Progenitor cell of endocrine pancreas (in vitro differentiated cells): ENCODE measurements at regions not wholly inside any gene's neighbourhood (a gene's known extent, or its start where the extent isn't known, plus 50 kb on each side); places are given as distances from the start of the nearest gene placed in this dataset.

Experiments used
- DNase-seq: peaks from one replicate; pipeline ENCODE4 v3.0.0; 2021; ENCODE audit warnings: low spot score; ENCODE audit not compliant: unreplicated experiment
- H3K27ac Mint-ChIP-seq: 2 replicates; pipeline ENCODE4 v1.8.0; 2021; ENCODE audit warnings: mild to moderate bottlenecking, moderate library complexity, mixed read lengths
- H3K27me3 Mint-ChIP-seq: 2 replicates; pipeline ENCODE4 v1.8.0; 2021; ENCODE audit warnings: mixed read lengths
- H3K36me3 Mint-ChIP-seq: 2 replicates; pipeline ENCODE4 v1.8.0; 2022; ENCODE audit warnings: mixed read lengths; ENCODE audit not compliant: insufficient read depth
- H3K4me1 Mint-ChIP-seq: 2 replicates; pipeline ENCODE4 v1.8.0; 2021; ENCODE audit warnings: low read depth, mixed read lengths
- H3K4me3 Mint-ChIP-seq: 2 replicates; pipeline ENCODE4 v1.8.0; 2021; ENCODE audit warnings: low read depth, mild to moderate bottlenecking, moderate library complexity, mixed read lengths
- H3K9me3 Mint-ChIP-seq: 2 replicates; pipeline ENCODE4 v1.8.0; 2021; ENCODE audit warnings: low read depth, mixed read lengths
- TF ChIP-seq, protein P1 (sequence below): fragments of 200-600 bp; sonication (generic); IDR thresholded peaks from one replicate; pipeline ENCODE4 v1.5.0; 2021; ENCODE audit warnings: antibody characterized with exemption, mild to moderate bottlenecking; ENCODE audit not compliant: unreplicated experiment

DNA sequence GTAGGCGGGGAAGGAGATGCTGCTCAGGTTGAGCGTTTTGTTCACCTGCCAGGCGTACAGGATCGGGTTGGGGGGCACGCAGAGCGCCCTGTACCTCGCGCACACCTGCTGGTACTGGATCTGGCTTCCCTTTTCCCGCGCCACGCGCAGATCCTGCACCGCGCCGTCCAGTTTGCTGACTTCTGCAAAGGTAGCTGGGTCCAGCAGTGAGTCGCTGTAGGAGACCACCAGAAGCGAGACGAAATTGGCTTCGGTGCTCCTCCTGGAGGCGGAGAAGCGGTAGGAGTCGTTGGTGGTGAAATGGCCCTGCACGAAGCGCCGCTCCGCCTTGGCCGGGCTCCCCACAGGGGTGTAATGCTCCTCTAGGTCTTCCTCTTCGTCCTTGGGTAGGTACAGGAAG is 90.7 kb upstream of the RAB18 start:
- TF ChIP-seq, protein P1, sequence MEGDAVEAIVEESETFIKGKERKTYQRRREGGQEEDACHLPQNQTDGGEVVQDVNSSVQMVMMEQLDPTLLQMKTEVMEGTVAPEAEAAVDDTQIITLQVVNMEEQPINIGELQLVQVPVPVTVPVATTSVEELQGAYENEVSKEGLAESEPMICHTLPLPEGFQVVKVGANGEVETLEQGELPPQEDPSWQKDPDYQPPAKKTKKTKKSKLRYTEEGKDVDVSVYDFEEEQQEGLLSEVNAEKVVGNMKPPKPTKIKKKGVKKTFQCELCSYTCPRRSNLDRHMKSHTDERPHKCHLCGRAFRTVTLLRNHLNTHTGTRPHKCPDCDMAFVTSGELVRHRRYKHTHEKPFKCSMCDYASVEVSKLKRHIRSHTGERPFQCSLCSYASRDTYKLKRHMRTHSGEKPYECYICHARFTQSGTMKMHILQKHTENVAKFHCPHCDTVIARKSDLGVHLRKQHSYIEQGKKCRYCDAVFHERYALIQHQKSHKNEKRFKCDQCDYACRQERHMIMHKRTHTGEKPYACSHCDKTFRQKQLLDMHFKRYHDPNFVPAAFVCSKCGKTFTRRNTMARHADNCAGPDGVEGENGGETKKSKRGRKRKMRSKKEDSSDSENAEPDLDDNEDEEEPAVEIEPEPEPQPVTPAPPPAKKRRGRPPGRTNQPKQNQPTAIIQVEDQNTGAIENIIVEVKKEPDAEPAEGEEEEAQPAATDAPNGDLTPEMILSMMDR: no peak
- H3K4me3 Mint-ChIP-seq: no peak overlapping the region
- no peak for DNase-seq
- H3K36me3 Mint-ChIP-seq: no peaks in the 10 kb centered on the region
- no peaks in the 10 kb centered on the region for H3K4me1 Mint-ChIP-seq
- no peaks in the 10 kb centered on the region for H3K9me3 Mint-ChIP-seq
- no peaks in the 10 kb centered on the region for H3K27me3 Mint-ChIP-seq
- H3K27ac Mint-ChIP-seq: no peak overlapping the region

DNA sequence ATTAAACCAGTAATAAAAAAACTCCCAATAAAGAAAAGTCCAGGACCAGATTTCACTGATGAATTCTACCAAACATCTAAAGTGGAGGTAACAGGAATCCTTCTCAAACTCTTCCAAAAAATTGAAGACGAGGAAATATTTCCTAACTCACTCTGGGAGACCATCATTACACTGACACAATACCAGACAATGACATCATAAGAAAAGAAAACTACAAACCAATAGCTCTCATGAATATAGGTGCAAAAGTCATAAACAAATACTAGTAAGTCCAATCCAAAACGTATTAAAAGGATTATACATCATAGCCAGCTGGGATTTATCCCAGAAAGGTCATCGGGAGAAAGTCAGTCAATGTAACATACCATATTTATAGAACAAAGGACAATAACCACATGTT is 94.0 kb upstream of the RAB18 start:
- TF ChIP-seq, protein P1: no peak
- H3K36me3 Mint-ChIP-seq: no peaks in the 10 kb centered on the region
- H3K4me1 Mint-ChIP-seq: no peaks in the 10 kb centered on the region
- H3K27me3 Mint-ChIP-seq: no peaks in the 10 kb centered on the region
- DNase-seq: no peak
- H3K27ac Mint-ChIP-seq: no peak overlapping the region
- no peaks in the 10 kb centered on the region for H3K9me3 Mint-ChIP-seq
- no peak overlapping the region for H3K4me3 Mint-ChIP-seq

GRCh38 chr10:27407271-27407670 is 96.8 kb upstream of the RAB18 start:
- Mint-ChIP-seq H3K4me1 (no peaks in the 10 kb centered on the region), H3K9me3 (no peaks in the 10 kb centered on the region), H3K27ac (no peak overlapping the region), H3K27me3 (no peaks in the 10 kb centered on the region), H3K36me3 (no peaks in the 10 kb centered on the region), H3K4me3 (no peak overlapping the region)
- no peak for DNase-seq
- TF ChIP-seq, protein P1: no peak

DNA sequence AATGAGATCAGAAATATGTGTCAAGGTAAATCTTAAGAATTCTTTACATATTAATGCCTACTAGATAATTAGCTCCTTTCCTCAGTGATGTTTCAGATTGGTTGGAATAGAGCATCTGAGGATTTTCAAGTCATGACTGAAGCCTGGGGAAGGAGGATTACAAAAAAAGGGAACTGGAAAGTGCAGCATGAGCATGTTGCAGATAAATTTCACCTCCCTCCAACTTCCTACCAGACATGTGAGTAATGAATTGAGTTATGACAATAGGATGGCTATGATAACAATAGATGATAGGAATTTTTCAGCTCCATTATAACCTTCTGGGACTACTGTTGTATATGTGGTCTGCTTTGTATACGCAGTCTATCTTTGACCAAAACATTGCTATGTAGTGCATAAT is 104.2 kb upstream of the RAB18 start:
- no peaks in the 10 kb centered on the region for H3K4me1 Mint-ChIP-seq
- no peak for DNase-seq
- TF ChIP-seq, protein P1: no peak
- no peaks in the 10 kb centered on the region for H3K36me3 Mint-ChIP-seq
- no peaks in the 10 kb centered on the region for H3K27me3 Mint-ChIP-seq
- H3K27ac Mint-ChIP-seq: no peak overlapping the region
- no peaks in the 10 kb centered on the region for H3K9me3 Mint-ChIP-seq
- H3K4me3 Mint-ChIP-seq: no peak overlapping the region

DNA sequence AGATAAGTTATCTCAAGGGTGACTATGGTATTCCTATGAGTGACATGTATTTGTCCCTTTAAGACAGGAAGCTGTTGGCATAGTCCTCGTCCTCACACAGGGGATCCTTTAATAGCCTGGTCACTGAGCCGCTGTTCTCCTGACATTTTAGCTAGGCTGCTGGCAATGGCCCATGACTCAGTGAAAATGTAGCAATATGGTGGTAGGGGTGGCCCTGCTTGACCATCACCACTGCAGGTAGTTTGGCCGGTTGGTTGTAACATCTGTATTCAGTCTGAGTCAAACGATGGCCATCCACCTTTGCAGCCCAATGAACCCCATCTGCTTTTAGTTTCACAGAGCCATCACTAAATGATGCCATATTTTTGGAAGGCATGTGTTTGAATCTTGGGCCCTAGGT is 110.1 kb upstream of the RAB18 start:
- Mint-ChIP-seq H3K27me3 (no peaks in the 10 kb centered on the region), H3K27ac (no peak overlapping the region)

More for the DNA sequence above, 110.1 kb upstream of the RAB18 start:
- H3K4me1 Mint-ChIP-seq: no peaks in the 10 kb centered on the region
- H3K4me3 Mint-ChIP-seq: no peak overlapping the region
- H3K9me3 Mint-ChIP-seq: no peaks in the 10 kb centered on the region
- TF ChIP-seq, protein P1: no peak
- no peaks in the 10 kb centered on the region for H3K36me3 Mint-ChIP-seq
- DNase-seq: no peak
